NB4 (cell line): ENCODE measurements at regions not wholly inside any gene's neighbourhood (a gene's known extent, or its start where the extent isn't known, plus 50 kb on each side); places are given as distances from the start of the nearest gene placed in this dataset.

Source experiments
- CTCF ChIP-seq: IDR thresholded peaks from one replicate; pipeline ENCODE4 v1.5.1; 2012; ENCODE audit warnings: low read depth, low read length
- MYC ChIP-seq: IDR thresholded peaks from 2 replicates; pipeline ENCODE4 v1.6.1; 2011; ENCODE audit warnings: low read depth, low read length
- POLR2A ChIP-seq: IDR thresholded peaks from 2 replicates; pipeline ENCODE4 v1.6.1; 2011; ENCODE audit warnings: mild to moderate bottlenecking; ENCODE audit not compliant: insufficient read length; ENCODE audit errors: extremely low read depth
- TF ChIP-seq, protein P1 (sequence below): IDR thresholded peaks from 2 replicates; pipeline ENCODE4 v1.6.1; 2011; ENCODE audit warnings: low read depth, low read length

DNA sequence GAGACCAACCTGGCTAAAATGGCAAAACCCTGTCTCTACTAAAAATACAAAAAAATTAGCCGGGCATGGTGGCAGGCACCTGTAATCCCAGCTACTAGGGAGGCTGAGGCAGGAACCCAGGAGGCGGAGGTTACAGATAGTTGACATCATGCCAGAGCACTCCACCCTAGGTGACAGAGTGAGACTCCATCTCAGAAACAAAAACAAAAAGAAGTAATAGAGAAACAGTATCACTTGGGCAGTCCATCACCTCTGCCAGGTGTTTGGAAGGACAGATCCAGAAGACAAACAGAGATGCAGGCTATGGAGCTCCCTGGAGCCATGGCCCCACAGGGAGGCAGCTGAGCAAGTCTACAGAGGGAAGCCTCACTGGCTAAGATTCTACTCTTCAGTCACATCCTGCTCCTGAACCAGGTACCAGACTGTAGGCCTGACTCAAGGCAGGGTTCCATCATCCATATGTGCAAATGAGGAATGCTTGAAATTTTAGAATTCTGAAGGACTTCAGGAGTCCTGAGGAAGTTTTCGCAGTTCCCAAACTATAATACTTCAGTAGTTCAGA is 81.4 kb upstream of the CPEB2 start:
- no peak for TF ChIP-seq CTCF
- no peak for TF ChIP-seq POLR2A
- TF ChIP-seq, protein P1, sequence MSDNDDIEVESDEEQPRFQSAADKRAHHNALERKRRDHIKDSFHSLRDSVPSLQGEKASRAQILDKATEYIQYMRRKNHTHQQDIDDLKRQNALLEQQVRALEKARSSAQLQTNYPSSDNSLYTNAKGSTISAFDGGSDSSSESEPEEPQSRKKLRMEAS = no peak
- no peak for TF ChIP-seq MYC
